ENCODE measurements at regions not wholly inside any gene's neighbourhood (a gene's known extent, or its start where the extent isn't known, plus 50 kb on each side); places are given as distances from the start of the nearest gene placed in this dataset.

- Mint-ChIP-seq H3K9me3 (no peaks in the 10 kb centered on the region), H3K27me3 (no peaks in the 10 kb centered on the region), H3K4me1 (ENCODE audit: low read depth) (peaks cover 13% of the 10 kb centered on the region), H3K4me3 (no peak overlapping the region), H3K27ac (no peak overlapping the region), H3K36me3 (ENCODE audit: low read depth) (no peaks in the 10 kb centered on the region)
- no peak for DNase-seq
Measured at GRCh38 chr5:56543441-56544388, 271.6 kb upstream of the MAP3K1 start.

GRCh38 chr5:56540266-56540665, 275.1 kb upstream of the MAP3K1 start:
- Mint-ChIP-seq H3K27me3 (no peaks in the 10 kb centered on the region), H3K4me1 (ENCODE audit: low read depth) (peaks cover 13% of the 10 kb centered on the region), H3K9me3 (no peaks in the 10 kb centered on the region), H3K36me3 (ENCODE audit: low read depth) (no peaks in the 10 kb centered on the region), H3K4me3 (no peak overlapping the region), H3K27ac (no peak overlapping the region)
- DNase-seq = no peak

DNA sequence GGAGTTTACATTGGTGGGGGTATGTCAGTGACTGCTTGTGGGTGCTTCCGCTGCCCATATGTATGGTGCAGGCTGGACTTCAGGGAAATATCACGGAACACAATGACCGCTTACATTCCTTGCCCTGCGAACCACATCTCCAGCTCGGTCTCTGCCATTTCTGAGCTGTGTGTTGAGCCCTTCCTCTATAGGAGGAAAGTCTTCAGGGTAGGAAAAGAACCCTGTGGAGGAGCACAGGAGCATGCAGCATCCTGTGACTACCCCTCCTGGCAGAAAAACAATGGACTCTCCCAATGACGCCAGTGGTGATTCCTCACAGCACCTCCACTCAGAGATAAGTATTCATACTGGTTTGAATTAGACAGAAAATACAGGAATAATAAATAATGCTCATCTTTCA, 276.8 kb upstream of the MAP3K1 start:
- no peak overlapping the region for H3K27ac Mint-ChIP-seq
- peaks cover 20% of the 10 kb centered on the region for H3K4me1 Mint-ChIP-seq (ENCODE audit: low read depth)
- no peak overlapping the region for H3K4me3 Mint-ChIP-seq
- H3K27me3 Mint-ChIP-seq = no peaks in the 10 kb centered on the region
- no peak for DNase-seq
- no peaks in the 10 kb centered on the region for H3K36me3 Mint-ChIP-seq (ENCODE audit: low read depth)
- H3K9me3 Mint-ChIP-seq = no peaks in the 10 kb centered on the region

- H3K4me3 Mint-ChIP-seq = no peak overlapping the region
- H3K27me3 Mint-ChIP-seq = no peaks in the 10 kb centered on the region
- no peaks in the 10 kb centered on the region for H3K36me3 Mint-ChIP-seq (ENCODE audit: low read depth)
- no peaks in the 10 kb centered on the region for H3K9me3 Mint-ChIP-seq
- H3K4me1 Mint-ChIP-seq (ENCODE audit: low read depth) = peaks cover 7% of the 10 kb centered on the region
- DNase-seq = no peak
- H3K27ac Mint-ChIP-seq = no peak overlapping the region
Measured at GRCh38 chr5:56535347-56535746, 280.0 kb upstream of the MAP3K1 start.

DNA sequence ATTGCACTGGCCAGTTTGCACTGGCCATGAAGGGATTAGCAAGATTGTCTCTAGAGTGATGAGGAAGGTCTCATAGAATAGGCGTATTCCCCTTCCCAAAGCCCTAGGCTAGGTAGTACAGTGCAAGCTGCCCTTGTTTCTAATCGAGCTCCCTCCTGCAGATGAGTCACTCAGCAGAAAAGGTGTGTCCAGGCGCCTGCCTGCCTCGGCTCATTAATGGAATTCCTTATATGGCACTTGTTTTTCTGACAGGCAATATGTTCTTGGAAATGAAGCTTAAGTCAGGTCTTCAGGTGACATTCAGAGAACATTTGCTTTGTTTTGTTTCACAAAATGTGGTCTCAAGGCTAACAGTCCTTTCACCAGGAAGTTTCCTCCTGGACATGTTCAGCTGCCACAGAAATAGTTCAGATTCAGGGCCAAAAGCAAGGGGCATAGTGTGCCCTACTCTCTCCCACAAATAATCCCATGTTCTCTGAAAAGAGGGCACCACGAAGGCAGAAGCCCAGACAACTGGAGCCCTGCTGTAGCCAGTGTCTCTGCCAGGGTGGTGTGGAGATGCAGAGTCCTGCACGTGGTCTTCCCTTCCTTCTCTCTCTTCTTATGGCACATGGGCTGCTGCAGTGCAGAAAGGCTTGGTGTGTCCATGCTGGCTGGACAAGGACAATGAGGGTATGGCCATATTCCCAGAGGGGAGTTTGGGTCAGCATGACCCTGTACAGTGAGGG, 281.1 kb upstream of the MAP3K1 start:
- H3K4me3 Mint-ChIP-seq = no peak overlapping the region
- H3K27me3 Mint-ChIP-seq = no peaks in the 10 kb centered on the region
- DNase-seq = no peak
- no peaks in the 10 kb centered on the region for H3K36me3 Mint-ChIP-seq (ENCODE audit: low read depth)
- H3K9me3 Mint-ChIP-seq = no peaks in the 10 kb centered on the region
- H3K4me1 Mint-ChIP-seq (ENCODE audit: low read depth) = peaks cover 7% of the 10 kb centered on the region
- H3K27ac Mint-ChIP-seq = no peak overlapping the region

GRCh38 chr5:56532466-56532865, 282.9 kb upstream of the MAP3K1 start:
- no peak overlapping the region for H3K4me3 Mint-ChIP-seq
- H3K27me3 Mint-ChIP-seq = no peaks in the 10 kb centered on the region
- H3K36me3 Mint-ChIP-seq (ENCODE audit: low read depth) = no peaks in the 10 kb centered on the region
- H3K27ac Mint-ChIP-seq = no peak overlapping the region
- DNase-seq = no peak
- no peaks in the 10 kb centered on the region for H3K9me3 Mint-ChIP-seq
- H3K4me1 Mint-ChIP-seq (ENCODE audit: low read depth) = peaks cover 9% of the 10 kb centered on the region

DNA sequence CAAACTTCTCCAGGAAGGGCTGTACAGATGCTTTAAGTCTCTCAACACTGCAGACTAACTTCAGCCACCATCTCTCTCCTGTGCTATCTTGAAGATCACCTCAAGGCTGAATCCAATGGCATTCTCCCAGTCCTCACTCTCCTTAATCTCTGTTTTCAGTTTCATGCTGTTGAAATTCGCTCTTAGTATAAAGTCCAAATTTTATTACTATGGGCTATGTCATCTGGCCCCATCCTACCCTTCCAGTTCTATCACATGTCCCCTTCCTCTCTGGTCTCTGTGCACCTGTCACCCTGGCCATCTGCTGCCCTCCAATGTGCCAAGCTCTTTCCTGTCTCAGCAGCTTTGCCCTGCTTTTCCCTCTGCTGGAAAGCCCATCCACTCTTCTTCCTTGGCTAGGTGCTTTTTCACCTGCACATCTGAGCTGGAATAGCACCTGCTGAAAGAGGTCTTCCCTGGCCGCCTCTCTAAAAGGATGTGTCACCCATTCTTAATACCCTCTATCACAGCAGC, 284.7 kb upstream of the MAP3K1 start:
- Mint-ChIP-seq H3K4me3 (no peak overlapping the region), H3K27ac (no peak overlapping the region), H3K9me3 (no peaks in the 10 kb centered on the region), H3K27me3 (no peaks in the 10 kb centered on the region), H3K36me3 (ENCODE audit: low read depth) (no peaks in the 10 kb centered on the region), H3K4me1 (ENCODE audit: low read depth) (peaks cover 12% of the 10 kb centered on the region)
- no peak for DNase-seq

DNA sequence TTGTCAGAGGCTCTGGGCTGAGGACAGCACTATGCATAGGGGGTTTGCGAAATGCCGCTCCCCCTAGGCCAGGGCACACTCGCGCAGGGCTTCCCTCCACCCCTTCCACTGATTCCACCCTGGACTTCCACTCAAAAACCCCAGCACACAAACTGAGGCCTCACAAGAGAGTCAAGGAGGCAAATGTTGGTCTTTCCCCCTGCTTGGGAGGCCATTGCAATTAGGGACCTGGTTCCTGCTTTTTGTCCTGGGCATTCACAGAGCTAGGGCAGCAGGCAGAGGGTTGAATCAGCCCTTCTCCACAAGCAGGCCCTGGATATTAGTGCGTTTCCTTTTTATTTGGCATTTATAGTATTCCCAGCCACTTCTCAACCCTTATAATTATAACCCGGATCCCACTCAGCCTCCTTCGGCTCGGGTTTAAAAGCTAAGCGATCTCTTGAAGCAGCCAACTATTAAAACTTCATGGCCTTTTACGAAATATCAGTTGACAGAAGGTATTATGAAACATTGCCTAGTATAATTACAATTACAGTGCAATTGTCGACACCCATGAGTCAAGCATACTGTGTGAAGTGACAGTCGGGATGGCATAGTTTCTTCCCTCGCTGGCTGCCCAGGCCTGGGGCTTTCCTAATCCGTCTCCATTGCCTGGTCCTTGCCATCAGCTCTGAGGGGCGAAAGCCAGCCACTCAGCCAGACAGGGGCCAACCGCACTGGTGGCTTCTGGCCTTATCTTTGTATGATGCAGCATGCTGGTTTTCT, 285.5 kb upstream of the MAP3K1 start:
- peaks cover 14% of the 10 kb centered on the region for H3K4me1 Mint-ChIP-seq (ENCODE audit: low read depth)
- H3K27ac Mint-ChIP-seq = no peak overlapping the region
- no peaks in the 10 kb centered on the region for H3K36me3 Mint-ChIP-seq (ENCODE audit: low read depth)
- no peaks in the 10 kb centered on the region for H3K27me3 Mint-ChIP-seq
- H3K4me3 Mint-ChIP-seq = no peak overlapping the region
- no peaks in the 10 kb centered on the region for H3K9me3 Mint-ChIP-seq
- no peak for DNase-seq

- DNase-seq = no peak
- Mint-ChIP-seq H3K9me3 (no peaks in the 10 kb centered on the region), H3K4me1 (ENCODE audit: low read depth) (peaks cover 6% of the 10 kb centered on the region), H3K36me3 (ENCODE audit: low read depth) (no peaks in the 10 kb centered on the region), H3K4me3 (no peak overlapping the region), H3K27ac (no peak overlapping the region), H3K27me3 (no peaks in the 10 kb centered on the region)
Measured at GRCh38 chr5:56527174-56527573, 288.2 kb upstream of the MAP3K1 start.

- Mint-ChIP-seq H3K27me3 (no peaks in the 10 kb centered on the region), H3K4me1 (ENCODE audit: low read depth) (peaks cover 6% of the 10 kb centered on the region), H3K9me3 (no peaks in the 10 kb centered on the region), H3K4me3 (no peak overlapping the region), H3K27ac (no peak overlapping the region), H3K36me3 (ENCODE audit: low read depth) (no peaks in the 10 kb centered on the region)
- no peak for DNase-seq
Measured at GRCh38 chr5:56525113-56525512, 290.2 kb upstream of the MAP3K1 start.

DNA sequence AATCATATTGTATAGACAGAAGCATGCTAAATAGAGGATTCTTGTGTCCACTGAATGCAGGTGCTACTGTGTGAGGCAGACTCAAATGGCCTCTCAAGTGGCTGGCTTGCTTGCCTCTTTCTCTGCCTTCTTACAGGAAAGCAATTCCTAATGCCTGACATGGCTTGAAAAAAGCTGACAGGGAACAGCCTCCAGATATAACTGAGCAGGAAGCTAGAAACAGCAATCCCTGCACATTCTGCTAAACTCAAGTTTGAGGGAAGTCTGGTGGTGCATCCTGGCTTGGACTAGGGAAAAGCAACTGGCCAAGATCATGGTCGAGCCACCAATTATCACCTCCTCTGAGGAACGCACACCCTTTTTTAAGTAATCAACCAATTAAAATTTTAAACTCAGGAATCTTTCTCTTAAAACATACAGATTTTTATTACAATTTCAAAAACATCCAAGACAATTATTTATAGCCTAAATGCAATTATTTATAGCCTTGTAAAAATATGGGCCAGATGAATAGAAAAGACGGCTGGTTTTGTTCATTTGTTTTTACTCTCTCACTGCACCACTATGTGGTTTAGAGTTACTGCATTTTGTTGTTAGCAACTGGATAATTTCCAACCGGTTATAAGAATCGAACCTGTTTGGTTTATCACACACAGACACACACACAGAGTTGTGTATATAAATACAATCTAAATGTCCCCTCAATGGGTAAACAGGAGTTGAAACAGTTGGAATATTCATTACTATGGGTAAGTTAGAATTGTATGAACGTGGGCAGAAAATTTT, 290.9 kb upstream of the ANKRD55 start:
- Mint-ChIP-seq H3K9me3 (no peaks in the 10 kb centered on the region), H3K27ac (no peak overlapping the region), H3K4me3 (no peak overlapping the region), H3K36me3 (ENCODE audit: low read depth) (no peaks in the 10 kb centered on the region), H3K4me1 (ENCODE audit: low read depth) (peaks cover 6% of the 10 kb centered on the region), H3K27me3 (no peaks in the 10 kb centered on the region)
- no peak for DNase-seq

DNA sequence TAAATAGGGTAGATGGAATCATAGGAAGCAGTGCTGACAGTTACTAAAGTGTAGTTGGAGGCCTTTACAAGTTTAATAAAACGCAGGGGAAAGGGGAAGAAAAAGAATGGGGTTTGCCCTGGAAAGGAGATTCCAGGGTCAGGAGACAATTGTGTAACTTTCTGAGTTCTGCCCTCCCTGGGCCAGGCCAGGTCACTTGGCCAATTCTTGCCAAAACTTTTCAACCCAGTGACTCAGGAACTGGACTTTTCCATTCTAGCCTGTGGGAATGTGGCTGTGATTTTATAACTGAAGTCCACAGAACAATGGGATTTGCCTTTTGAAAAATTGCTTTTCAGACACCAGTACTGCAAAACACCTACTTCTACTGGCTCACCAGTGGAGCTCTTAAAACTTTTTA, 289.8 kb upstream of the ANKRD55 start:
- Mint-ChIP-seq H3K4me1 (ENCODE audit: low read depth) (peaks cover 6% of the 10 kb centered on the region), H3K4me3 (no peak overlapping the region), H3K36me3 (ENCODE audit: low read depth) (no peaks in the 10 kb centered on the region), H3K9me3 (no peaks in the 10 kb centered on the region), H3K27ac (no peak overlapping the region), H3K27me3 (no peaks in the 10 kb centered on the region)
- no peak for DNase-seq

GRCh38 chr5:56522169-56522568, 289.0 kb upstream of the ANKRD55 start:
- DNase-seq = no peak
- H3K27me3 Mint-ChIP-seq = no peaks in the 10 kb centered on the region
- no peak overlapping the region for H3K27ac Mint-ChIP-seq
- no peaks in the 10 kb centered on the region for H3K36me3 Mint-ChIP-seq (ENCODE audit: low read depth)
- H3K4me1 Mint-ChIP-seq (ENCODE audit: low read depth) = peaks cover 9% of the 10 kb centered on the region
- H3K4me3 Mint-ChIP-seq = no peak overlapping the region
- H3K9me3 Mint-ChIP-seq = no peaks in the 10 kb centered on the region
